Right lobe of liver (tissue), 6 donors: ENCODE measurements at regions not wholly inside any gene's neighbourhood (a gene's known extent, or its start where the extent isn't known, plus 50 kb on each side); places are given as distances from the start of the nearest gene placed in this dataset.
A peak's percentile ranks its signal among the peaks of the same experiment; 100 is the strongest.

ENCODE experiments used
- ATAC-seq, 4 donors: fragments of 200-7000 bp; cut with Tn5 transposase; one replicate each; pipeline ENCODE4 v1.9.1; 2020; ENCODE audit warnings: mild to moderate bottlenecking in 4 of 4, moderate library complexity in 4 of 4
- DNase-seq, 3 donors: peaks; one replicate each; pipeline ENCODE4 v3.0.0-alpha.2; 2020
- H3K27ac ChIP-seq, 3 donors: fragments of 200-600 bp; one replicate each; pipeline ENCODE4 v1.8.0; 2022
- H3K27me3 ChIP-seq, 2 donors: fragments of 200-600 bp; one replicate each; pipeline ENCODE4 v1.8.0; 2022
- H3K36me3 ChIP-seq, 4 donors: fragments of 200-600 bp; sonication (generic) in 1 of 4; one replicate each; pipeline versions ENCODE4 v1.5.1 to v1.8.0; 2017 to 2022; ENCODE audit warnings: control low read depth in 1 of 4
- H3K4me1 ChIP-seq, 4 donors: fragments of 200-600 bp; sonication (generic) in 1 of 4; one replicate each; pipeline versions ENCODE4 v1.5.1 to v1.8.0; 2017 to 2022; ENCODE audit warnings: control low read depth in 1 of 4
- H3K4me3 ChIP-seq, 3 donors: fragments of 200-600 bp; one replicate each; pipeline ENCODE4 v1.8.0; 2022
- H3K9me3 ChIP-seq, 4 donors: fragments of 200-600 bp; sonication (generic) in 1 of 4; one replicate each; pipeline versions ENCODE4 v1.5.1 to v1.8.0; 2017 to 2022; ENCODE audit warnings: control low read depth in 1 of 4
- CTCF ChIP-seq, 4 donors: fragments of 200-600 bp in 3 of 4; fragments of 450-650 bp in 1 of 4; IDR thresholded peaks; one replicate each; pipeline versions ENCODE4 v1.5.1 to v1.8.0; 2016 to 2022; ENCODE audit warnings: antibody characterized with exemption in 4 of 4, mild to moderate bottlenecking in 2 of 4
- POLR2A ChIP-seq: fragments of 450-650 bp; IDR thresholded peaks from one replicate; pipeline ENCODE4 v1.6.1; 2017; ENCODE audit warnings: antibody characterized with exemption, mild to moderate bottlenecking
- WGBS: methylation state at CpG from one replicate; pipeline ENCODE4 v1.1.6; 2018; ENCODE audit warnings: low coverage, low lambda C conversion rate; ENCODE audit not compliant: insufficient coverage; ENCODE audit errors: missing lambda C conversion rate; 5-methylcytosine and 5-hydroxymethylcytosine counted together
- intact Hi-C, 2 donors: fragments of 100-400 bp; cut with DNase I; formaldehyde crosslinking; loops; one replicate each; pipeline versions ENCODE4 v1.11.2 to v1.14.1; 2022
- donor health status: DM: no; HTN: yes; CAD: no.
- donor health status: DM: no; HTN: no; CAD: no.
- donor health status: DM: no; HTN: no; CAD: no.
- donor health status: DM: no; HTN: yes; CAD: no.
- donor health status: DM: no; HTN: yes; CAD: no.

GRCh38 chr10:88067737-88068136, 204.3 kb downstream of the PTEN start:
- Histone ChIP-seq H3K27me3 (no peaks in the 10 kb centered on the region), H3K27ac (no peak overlapping the region), H3K9me3 (no peaks in the 10 kb centered on the region), H3K36me3 (no peaks in the 10 kb centered on the region), H3K4me3 (no peak overlapping the region), H3K4me1 (peaks cover 0 to 35% (median 15%) of the 10 kb centered on the region in 4 donors)
- ATAC-seq = peak in 1 of 4 donors; percentile 25
- intact Hi-C loops = no loop called here
- DNase-seq = no peak
- TF ChIP-seq POLR2A = no peak
- no peak for TF ChIP-seq CTCF (IDR thresholded peaks at IDR 0.05)

GRCh38 chr10:88069338-88069737, 205.9 kb downstream of the PTEN start:
- H3K4me3 ChIP-seq = no peak overlapping the region
- intact Hi-C loops = no loop called here
- H3K4me1 ChIP-seq = peaks cover 0 to 20% (median 6%) of the 10 kb centered on the region in 4 donors
- H3K27ac ChIP-seq = no peak overlapping the region
- 81% methylated on average over 4 of the region's 4 CpGs for WGBS
- ATAC-seq (no peak), DNase-seq (no peak)
- no peak for TF ChIP-seq POLR2A
- no peak for TF ChIP-seq CTCF (IDR thresholded peaks at IDR 0.05)
- no peaks in the 10 kb centered on the region for H3K27me3 ChIP-seq
- no peaks in the 10 kb centered on the region for H3K36me3 ChIP-seq
- H3K9me3 ChIP-seq = no peaks in the 10 kb centered on the region

GRCh38 chr10:88070080-88070880, 206.9 kb downstream of the PTEN start:
- no peak for TF ChIP-seq CTCF (IDR thresholded peaks at IDR 0.05)
- no peak for TF ChIP-seq POLR2A
- Histone ChIP-seq H3K9me3 (no peaks in the 10 kb centered on the region), H3K4me3 (no peak overlapping the region), H3K27ac (no peak overlapping the region), H3K27me3 (no peaks in the 10 kb centered on the region), H3K36me3 (no peaks in the 10 kb centered on the region), H3K4me1 (peaks cover 0 to 11% (median 2%) of the 10 kb centered on the region in 4 donors)
- DNase-seq = no peak
- WGBS = 62% methylated on average over 10 of the region's 10 CpGs
- intact Hi-C loops = no loop called here
- ATAC-seq = peak in 1 of 4 donors; percentile 10

- Histone ChIP-seq H3K4me3 (no peak overlapping the region), H3K27ac (no peak overlapping the region), H3K36me3 (no peaks in the 10 kb centered on the region), H3K27me3 (no peaks in the 10 kb centered on the region), H3K4me1 (peaks cover 0 to 9% (median 0%) of the 10 kb centered on the region in 4 donors), H3K9me3 (no peaks in the 10 kb centered on the region)
- intact Hi-C loops = no loop called here
- 61% methylated on average over 4 of the region's 4 CpGs for WGBS
- ATAC-seq (peak in 2 of 4 donors; percentile 8 to 35), DNase-seq (no peak)
- TF ChIP-seq CTCF (IDR thresholded peaks at IDR 0.05) = no peak
These were observed 208.5 kb downstream of the PTEN start for GRCh38 chr10:88071879-88072278.
